ENCODE measurements at regions not wholly inside any gene's neighbourhood (a gene's known extent, or its start where the extent isn't known, plus 50 kb on each side); places are given as distances from the start of the nearest gene placed in this dataset.

- no peak for DNase-seq (ENCODE audit: low spot score)
Observed at GRCh38 chr4:11768251-11768972, 339.7 kb upstream of the HS3ST1 start.

GRCh38 chr4:11765849-11766453 lies 337.3 kb upstream of the HS3ST1 start:
- peak; percentile 14 for DNase-seq (ENCODE audit: low spot score)

- DNase-seq (ENCODE audit: low spot score): peak; percentile 3
Observed at GRCh38 chr4:11748164-11748872, 319.6 kb upstream of the HS3ST1 start.

GRCh38 chr4:11746734-11747133 lies 318.0 kb upstream of the HS3ST1 start:
- DNase-seq (ENCODE audit: low spot score): no peak

- no peak for DNase-seq (ENCODE audit: low spot score)
Observed at GRCh38 chr4:11743976-11744375, 315.3 kb upstream of the HS3ST1 start.

- DNase-seq (ENCODE audit: low spot score): no peak
Observed at GRCh38 chr4:11743236-11743635, 314.5 kb upstream of the HS3ST1 start.

GRCh38 chr4:11741190-11741652 lies 312.5 kb upstream of the HS3ST1 start:
- DNase-seq (ENCODE audit: low spot score): no peak

- DNase-seq (ENCODE audit: low spot score): no peak
Observed at GRCh38 chr4:11739992-11740391, 311.3 kb upstream of the HS3ST1 start.

GRCh38 chr4:11736978-11737377 lies 308.3 kb upstream of the HS3ST1 start:
- no peak for DNase-seq (ENCODE audit: low spot score)

- DNase-seq (ENCODE audit: low spot score): no peak
Observed at GRCh38 chr4:11735651-11736050, 307.0 kb upstream of the HS3ST1 start.

GRCh38 chr4:11732155-11732554 lies 303.5 kb upstream of the HS3ST1 start:
- no peak for DNase-seq (ENCODE audit: low spot score)

GRCh38 chr4:11730545-11730944 lies 301.9 kb upstream of the HS3ST1 start:
- DNase-seq (ENCODE audit: low spot score): no peak

- DNase-seq (ENCODE audit: low spot score): no peak
Observed at GRCh38 chr4:11729548-11729947, 300.9 kb upstream of the HS3ST1 start.

- DNase-seq (ENCODE audit: low spot score): no peak
Observed at GRCh38 chr4:11727903-11728564, 299.3 kb upstream of the HS3ST1 start.

- DNase-seq (ENCODE audit: low spot score): no peak
Observed at GRCh38 chr4:11724731-11725130, 296.0 kb upstream of the HS3ST1 start.

- no peak for DNase-seq (ENCODE audit: low spot score)
Observed at GRCh38 chr4:11722223-11722622, 293.5 kb upstream of the HS3ST1 start.

GRCh38 chr4:11720292-11720691 lies 291.6 kb upstream of the HS3ST1 start:
- no peak for DNase-seq (ENCODE audit: low spot score)

- DNase-seq (ENCODE audit: low spot score): no peak
Observed at GRCh38 chr4:11719879-11720278, 291.2 kb upstream of the HS3ST1 start.

GRCh38 chr4:11715753-11716521 lies 287.2 kb upstream of the HS3ST1 start:
- no peak for DNase-seq (ENCODE audit: low spot score)

- no peak for DNase-seq (ENCODE audit: low spot score)
Observed at GRCh38 chr4:11710453-11711093, 281.9 kb upstream of the HS3ST1 start.

- DNase-seq (ENCODE audit: low spot score): no peak
Observed at GRCh38 chr4:11704186-11704830, 275.6 kb upstream of the HS3ST1 start.
